Liver (tissue), 7 donors: ENCODE measurements at regions not wholly inside any gene's neighbourhood (a gene's known extent, or its start where the extent isn't known, plus 50 kb on each side); places are given as distances from the start of the nearest gene placed in this dataset.

Source experiments
- DNase-seq: peaks from one replicate; pipeline ENCODE4 v3.0.0-alpha.2; 2017; ENCODE audit warnings: low spot score
- H3K27ac ChIP-seq, 2 donors: one replicate each; pipeline ENCODE4 v1.7.0; 2013; ENCODE audit warnings: inconsistent platforms in 2 of 2, low read length in 2 of 2, control low read depth in 1 of 2, low read depth in 1 of 2, mild to moderate bottlenecking in 1 of 2
- H3K27me3 ChIP-seq, 4 donors: one replicate each; pipeline versions ENCODE4 v1.6.1 to v1.7.0; 2013; ENCODE audit warnings: low read length in 3 of 4, inconsistent platforms in 1 of 4, mild to moderate bottlenecking in 1 of 4, moderate library complexity in 1 of 4; ENCODE audit not compliant: control insufficient read depth in 4 of 4, insufficient read depth in 4 of 4
- H3K36me3 ChIP-seq, 4 donors: one replicate each; pipeline versions ENCODE4 v1.6.1 to v1.7.0; 2013; ENCODE audit warnings: low read length in 3 of 4, mild to moderate bottlenecking in 3 of 4, low read depth in 1 of 4, moderate library complexity in 1 of 4; ENCODE audit not compliant: control insufficient read depth in 4 of 4, insufficient read depth in 3 of 4
- H3K4me1 ChIP-seq, 4 donors: one replicate each; pipeline versions ENCODE4 v1.6.1 to v1.7.0; 2013; ENCODE audit warnings: low read length in 3 of 4, mild to moderate bottlenecking in 3 of 4, moderate library complexity in 1 of 4; ENCODE audit not compliant: control insufficient read depth in 4 of 4, insufficient read depth in 4 of 4
- H3K4me3 ChIP-seq, 3 donors: one replicate each; pipeline versions ENCODE4 v1.6.1 to v1.7.0; 2013; ENCODE audit warnings: low read length in 3 of 3, control low read depth in 1 of 3, low read depth in 1 of 3, mild to moderate bottlenecking in 1 of 3
- H3K9ac ChIP-seq, 2 donors: one replicate each; pipeline ENCODE4 v1.7.0; 2013; ENCODE audit warnings: low read length in 2 of 2, mild to moderate bottlenecking in 2 of 2, moderate library complexity in 2 of 2, control low read depth in 1 of 2, low read depth in 1 of 2
- H3K9me3 ChIP-seq, 4 donors: one replicate each; pipeline versions ENCODE4 v1.6.1 to v1.7.0; 2013; ENCODE audit warnings: low read length in 3 of 4; ENCODE audit not compliant: control insufficient read depth in 4 of 4
- EGR1 ChIP-seq, 2 donors: IDR thresholded peaks; 2 replicates each; pipeline ENCODE4 v1.6.1; 2016 to 2018; ENCODE audit warnings: antibody characterized with exemption in 2 of 2, low read depth in 2 of 2
- FOXA1 ChIP-seq: IDR thresholded peaks from 2 replicates; pipeline ENCODE4 v1.6.1; 2016; ENCODE audit warnings: antibody characterized with exemption
- FOXA2 ChIP-seq: IDR thresholded peaks from 2 replicates; pipeline ENCODE4 v1.6.1; 2016; ENCODE audit warnings: antibody characterized with exemption
- HNF4A ChIP-seq, 2 donors: conservative IDR thresholded peaks; 2 replicates each; pipeline ENCODE4 v1.6.1; 2016; ENCODE audit warnings: antibody characterized with exemption in 2 of 2, mild to moderate bottlenecking in 2 of 2
- HNF4G ChIP-seq: IDR thresholded peaks from 2 replicates; pipeline ENCODE4 v1.6.1; 2016; ENCODE audit warnings: antibody characterized with exemption
- JUND ChIP-seq, 2 donors: IDR thresholded peaks; 2 replicates each; pipeline ENCODE4 v1.6.1; 2016; ENCODE audit warnings: antibody characterized with exemption in 2 of 2
- NR2F2 ChIP-seq: IDR thresholded peaks from 2 replicates; pipeline ENCODE4 v1.6.1; 2016; ENCODE audit warnings: antibody characterized with exemption
- RAD21 ChIP-seq, 2 donors: IDR thresholded peaks; 2 replicates each; pipeline ENCODE4 v1.6.1; 2016; ENCODE audit warnings: antibody characterized with exemption in 2 of 2, mild to moderate bottlenecking in 2 of 2
- RXRA ChIP-seq, 2 donors: IDR thresholded peaks; 2 replicates each; pipeline ENCODE4 v1.6.1; 2017 to 2018; ENCODE audit warnings: antibody characterized with exemption in 2 of 2, mild to moderate bottlenecking in 1 of 2
- SP1 ChIP-seq: IDR thresholded peaks from 2 replicates; pipeline ENCODE4 v1.6.1; 2018; ENCODE audit warnings: antibody characterized with exemption, mild to moderate bottlenecking
- TAF1 ChIP-seq: conservative IDR thresholded peaks from 2 replicates; pipeline ENCODE4 v1.6.1; 2016; ENCODE audit warnings: antibody characterized with exemption, mild to moderate bottlenecking
- YY1 ChIP-seq: IDR thresholded peaks from 2 replicates; pipeline ENCODE4 v1.6.1; 2016; ENCODE audit warnings: antibody characterized with exemption, mild to moderate bottlenecking
- WGBS: extraction: QIAGEN DNeasy Blood & Tissue Kit; methylation state at CpG from one replicate; pipeline ENCODE4 v1.1.7; 2013; 5-methylcytosine and 5-hydroxymethylcytosine counted together
- TF ChIP-seq, protein P1 (sequence below): IDR thresholded peaks from 2 replicates; pipeline ENCODE4 v1.6.1; 2016; ENCODE audit warnings: antibody characterized with exemption
- TF ChIP-seq, protein P2 (sequence below): IDR thresholded peaks from 2 replicates; pipeline ENCODE4 v1.6.1; 2016; ENCODE audit warnings: antibody characterized with exemption
- TF ChIP-seq, protein P3 (sequence below): IDR thresholded peaks from 2 replicates; pipeline ENCODE4 v1.6.1; 2016; ENCODE audit warnings: antibody characterized with exemption
- TF ChIP-seq, protein P4 (sequence below): IDR thresholded peaks from 2 replicates; pipeline ENCODE4 v1.6.1; 2016; ENCODE audit warnings: antibody characterized with exemption, mild to moderate bottlenecking
- donor health status: healthy.
- donor health status: healthy.
- donor health status: healthy.
- donor health status: healthy.

DNA sequence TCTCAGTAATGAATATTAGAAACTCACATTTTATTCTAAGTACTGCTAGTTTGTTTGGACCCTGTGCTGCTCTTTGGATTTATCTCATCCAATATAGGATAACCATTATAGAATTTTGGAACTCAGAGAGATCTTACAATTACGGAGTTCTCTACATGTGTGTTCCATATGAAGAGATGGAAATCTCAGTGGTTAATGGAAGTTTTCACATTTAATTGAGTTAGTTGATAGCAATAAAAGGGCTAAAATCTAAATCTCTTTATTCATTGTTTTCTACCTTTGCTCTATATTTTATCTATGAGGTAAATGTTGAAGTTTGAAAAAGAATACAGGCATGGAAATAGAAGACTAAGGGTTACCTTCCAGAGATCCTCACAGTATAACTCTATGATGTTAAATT lies 558.0 kb upstream of the KIF2B start:
- Histone ChIP-seq H3K36me3 (no peaks in the 10 kb centered on the region), H3K27ac (no peak overlapping the region), H3K4me1 (no peaks in the 10 kb centered on the region), H3K9me3 (no peaks in the 10 kb centered on the region), H3K27me3 (no peaks in the 10 kb centered on the region), H3K9ac (no peak overlapping the region), H3K4me3 (no peak overlapping the region)
- WGBS: 89% methylated on average over 1 of the region's 1 CpG
- no peak for DNase-seq
- TF ChIP-seq TAF1 (no peak), SP1 (no peak), JUND (IDR thresholded peaks at IDR 0.05) (no peak), RAD21 (IDR thresholded peaks at IDR 0.05) (no peak), NR2F2 (no peak), RXRA (IDR thresholded peaks at IDR 0.05) (no peak), FOXA1 (no peak), YY1 (no peak), EGR1 (IDR thresholded peaks at IDR 0.05; ENCODE audit: low read depth in 2 of 2) (no peak), HNF4A (conservative IDR thresholded peaks at IDR 0.05) (no peak)
- TF ChIP-seq, protein P1, sequence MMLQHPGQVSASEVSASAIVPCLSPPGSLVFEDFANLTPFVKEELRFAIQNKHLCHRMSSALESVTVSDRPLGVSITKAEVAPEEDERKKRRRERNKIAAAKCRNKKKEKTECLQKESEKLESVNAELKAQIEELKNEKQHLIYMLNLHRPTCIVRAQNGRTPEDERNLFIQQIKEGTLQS: no peak

DNA sequence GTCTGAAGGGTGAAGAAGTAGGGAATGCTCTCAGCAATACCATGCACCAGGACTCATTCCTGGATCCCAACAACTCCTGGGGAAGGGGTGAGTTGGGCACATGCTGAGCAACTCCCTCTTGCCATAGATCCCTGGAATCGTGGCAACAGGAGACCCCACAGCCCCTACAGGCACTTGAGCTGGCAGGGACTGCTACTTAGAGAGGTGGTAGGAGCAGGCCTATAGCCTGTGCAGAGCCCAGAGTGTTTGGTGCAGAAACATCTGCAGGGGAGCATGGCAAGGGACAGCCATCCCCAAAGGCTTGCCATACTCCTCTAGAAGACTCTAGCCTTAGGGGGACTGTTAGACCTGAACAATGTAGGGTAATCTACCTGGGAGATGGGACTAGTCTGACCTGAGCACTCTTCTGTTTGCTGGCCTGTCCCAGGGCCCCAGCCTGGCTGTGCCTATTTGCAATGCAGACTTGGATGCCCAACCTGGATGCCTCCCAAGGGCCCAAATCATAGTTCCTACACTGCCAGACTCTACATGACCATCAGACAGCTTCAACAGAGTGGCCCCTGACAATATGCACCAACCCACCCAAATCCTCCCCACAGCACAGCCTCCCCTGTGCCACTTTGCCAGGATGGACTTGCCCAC lies 568.6 kb upstream of the KIF2B start:
- TF ChIP-seq, protein P1: no peak
- no peak for TF ChIP-seq FOXA2
- TF ChIP-seq, protein P2, sequence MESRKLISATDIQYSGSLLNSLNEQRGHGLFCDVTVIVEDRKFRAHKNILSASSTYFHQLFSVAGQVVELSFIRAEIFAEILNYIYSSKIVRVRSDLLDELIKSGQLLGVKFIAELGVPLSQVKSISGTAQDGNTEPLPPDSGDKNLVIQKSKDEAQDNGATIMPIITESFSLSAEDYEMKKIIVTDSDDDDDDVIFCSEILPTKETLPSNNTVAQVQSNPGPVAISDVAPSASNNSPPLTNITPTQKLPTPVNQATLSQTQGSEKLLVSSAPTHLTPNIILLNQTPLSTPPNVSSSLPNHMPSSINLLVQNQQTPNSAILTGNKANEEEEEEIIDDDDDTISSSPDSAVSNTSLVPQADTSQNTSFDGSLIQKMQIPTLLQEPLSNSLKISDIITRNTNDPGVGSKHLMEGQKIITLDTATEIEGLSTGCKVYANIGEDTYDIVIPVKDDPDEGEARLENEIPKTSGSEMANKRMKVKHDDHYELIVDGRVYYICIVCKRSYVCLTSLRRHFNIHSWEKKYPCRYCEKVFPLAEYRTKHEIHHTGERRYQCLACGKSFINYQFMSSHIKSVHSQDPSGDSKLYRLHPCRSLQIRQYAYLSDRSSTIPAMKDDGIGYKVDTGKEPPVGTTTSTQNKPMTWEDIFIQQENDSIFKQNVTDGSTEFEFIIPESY: no peak
- TF ChIP-seq, protein P3, sequence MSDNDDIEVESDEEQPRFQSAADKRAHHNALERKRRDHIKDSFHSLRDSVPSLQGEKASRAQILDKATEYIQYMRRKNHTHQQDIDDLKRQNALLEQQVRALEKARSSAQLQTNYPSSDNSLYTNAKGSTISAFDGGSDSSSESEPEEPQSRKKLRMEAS: no peak
- no peak for TF ChIP-seq FOXA1
- TF ChIP-seq RXRA (IDR thresholded peaks at IDR 0.05): no peak
- TF ChIP-seq HNF4G: no peak
- TF ChIP-seq, protein P4, sequence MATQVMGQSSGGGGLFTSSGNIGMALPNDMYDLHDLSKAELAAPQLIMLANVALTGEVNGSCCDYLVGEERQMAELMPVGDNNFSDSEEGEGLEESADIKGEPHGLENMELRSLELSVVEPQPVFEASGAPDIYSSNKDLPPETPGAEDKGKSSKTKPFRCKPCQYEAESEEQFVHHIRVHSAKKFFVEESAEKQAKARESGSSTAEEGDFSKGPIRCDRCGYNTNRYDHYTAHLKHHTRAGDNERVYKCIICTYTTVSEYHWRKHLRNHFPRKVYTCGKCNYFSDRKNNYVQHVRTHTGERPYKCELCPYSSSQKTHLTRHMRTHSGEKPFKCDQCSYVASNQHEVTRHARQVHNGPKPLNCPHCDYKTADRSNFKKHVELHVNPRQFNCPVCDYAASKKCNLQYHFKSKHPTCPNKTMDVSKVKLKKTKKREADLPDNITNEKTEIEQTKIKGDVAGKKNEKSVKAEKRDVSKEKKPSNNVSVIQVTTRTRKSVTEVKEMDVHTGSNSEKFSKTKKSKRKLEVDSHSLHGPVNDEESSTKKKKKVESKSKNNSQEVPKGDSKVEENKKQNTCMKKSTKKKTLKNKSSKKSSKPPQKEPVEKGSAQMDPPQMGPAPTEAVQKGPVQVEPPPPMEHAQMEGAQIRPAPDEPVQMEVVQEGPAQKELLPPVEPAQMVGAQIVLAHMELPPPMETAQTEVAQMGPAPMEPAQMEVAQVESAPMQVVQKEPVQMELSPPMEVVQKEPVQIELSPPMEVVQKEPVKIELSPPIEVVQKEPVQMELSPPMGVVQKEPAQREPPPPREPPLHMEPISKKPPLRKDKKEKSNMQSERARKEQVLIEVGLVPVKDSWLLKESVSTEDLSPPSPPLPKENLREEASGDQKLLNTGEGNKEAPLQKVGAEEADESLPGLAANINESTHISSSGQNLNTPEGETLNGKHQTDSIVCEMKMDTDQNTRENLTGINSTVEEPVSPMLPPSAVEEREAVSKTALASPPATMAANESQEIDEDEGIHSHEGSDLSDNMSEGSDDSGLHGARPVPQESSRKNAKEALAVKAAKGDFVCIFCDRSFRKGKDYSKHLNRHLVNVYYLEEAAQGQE: no peak
- no peak for DNase-seq
- 12% methylated on average over 1 of the region's 1 CpG for WGBS

More for the DNA sequence above, 568.6 kb upstream of the KIF2B start:
- Histone ChIP-seq H3K9me3 (peaks cover 0 to 3% (median 1%) of the 10 kb centered on the region in 4 donors), H3K4me1 (no peaks in the 10 kb centered on the region), H3K36me3 (no peaks in the 10 kb centered on the region), H3K27me3 (peaks cover 0 to 3% (median 0%) of the 10 kb centered on the region in 4 donors), H3K9ac (no peak overlapping the region), H3K27ac (no peak overlapping the region), H3K4me3 (no peak overlapping the region)
